ENCODE measurements at regions not wholly inside any gene's neighbourhood (a gene's known extent, or its start where the extent isn't known, plus 50 kb on each side); places are given as distances from the start of the nearest gene placed in this dataset.

DNA sequence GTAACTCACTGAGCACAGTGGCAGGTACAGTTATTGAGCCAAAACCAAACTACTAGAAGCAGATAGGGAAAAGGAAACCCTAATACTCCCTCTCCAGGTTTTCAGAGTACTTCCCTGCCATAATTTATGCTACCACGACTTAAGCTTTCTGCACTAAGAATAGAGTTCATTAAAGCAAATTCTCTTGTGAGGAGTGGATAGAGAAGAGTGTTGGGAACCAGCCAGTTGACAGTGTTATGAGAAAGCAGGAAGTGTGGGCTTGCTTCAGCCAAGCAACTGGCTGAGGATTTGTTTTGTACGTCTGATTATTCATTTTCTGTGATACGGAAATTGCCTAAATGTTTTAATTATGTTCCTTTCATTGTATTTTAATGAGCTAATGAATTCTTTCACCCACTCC, 280.5 kb downstream of the KIF20B start:
- no peak for TF ChIP-seq MAX (CRISPR knock-in tag; IDR thresholded peaks at IDR 0.05)
- TF ChIP-seq FOXK1 (CRISPR knock-in tag; IDR thresholded peaks at IDR 0.05) = no peak

All from WTC11 (cell line).